CD4-positive, alpha-beta T cell treated with Interleukin-17A for 1 hour (primary cell): ENCODE measurements at regions not wholly inside any gene's neighbourhood (a gene's known extent, or its start where the extent isn't known, plus 50 kb on each side); places are given as distances from the start of the nearest gene placed in this dataset.

Experiments used
- DNase-seq: peaks from one replicate; pipeline ENCODE4 v3.0.0-alpha.2; 2020

GRCh38 chr14:98826618-98827017 is 445.4 kb downstream of the BCL11B start:
- DNase-seq = no peak

- no peak for DNase-seq
Observed at GRCh38 chr14:98834119-98834518, 437.9 kb downstream of the BCL11B start.

DNA sequence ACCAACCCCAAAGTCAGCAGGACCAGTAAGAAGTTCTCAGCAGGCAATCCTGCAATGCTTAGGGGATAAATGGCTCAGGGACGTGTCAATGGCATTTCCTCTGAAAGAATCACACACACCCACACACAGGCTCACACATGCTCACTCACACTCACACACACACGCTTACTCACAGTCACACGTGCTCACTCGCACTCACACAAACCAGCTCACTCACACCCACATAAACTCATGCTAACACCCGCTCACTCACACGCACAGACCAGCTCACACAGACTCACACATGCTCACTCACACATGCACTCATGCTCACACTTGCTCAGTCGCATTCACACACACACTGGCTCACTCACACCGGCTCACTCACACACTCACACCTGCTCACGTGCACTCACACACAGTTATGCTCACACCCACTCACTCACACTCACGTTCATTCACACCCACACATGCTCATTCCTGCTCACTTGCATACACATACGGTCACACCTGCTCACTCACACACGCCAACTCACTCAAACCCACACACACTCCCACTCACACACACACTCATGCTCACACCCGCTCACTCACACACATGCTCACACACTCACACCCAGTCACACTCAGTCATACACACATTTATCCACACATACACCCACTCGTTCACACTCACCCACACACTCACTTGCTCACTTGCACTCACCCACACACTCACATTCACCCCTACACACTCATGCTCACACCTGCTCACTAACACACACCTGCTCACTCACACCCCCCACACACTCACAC is 436.8 kb downstream of the BCL11B start:
- no peak for DNase-seq

GRCh38 chr14:98835825-98836100 is 436.2 kb downstream of the BCL11B start:
- no peak for DNase-seq

DNA sequence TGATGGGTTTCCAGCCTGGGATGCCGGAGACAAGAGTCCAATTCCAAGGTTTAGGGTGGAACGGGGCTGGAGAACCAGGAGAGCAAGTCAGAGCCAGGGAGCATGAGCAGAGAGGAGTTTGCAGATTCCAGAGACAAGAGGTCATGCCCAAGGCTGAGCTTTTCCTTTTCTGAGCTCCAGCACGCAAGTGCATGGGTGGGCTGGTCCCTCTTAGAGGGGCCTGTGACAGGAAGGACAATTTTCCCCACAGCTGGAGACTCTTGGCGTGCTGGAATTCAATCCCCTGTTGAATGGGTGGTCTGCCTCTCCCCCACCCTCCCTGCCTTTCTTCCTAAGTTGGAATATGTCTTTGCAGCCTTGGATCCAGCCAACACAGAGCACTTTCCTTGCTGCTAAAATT is 431.9 kb downstream of the BCL11B start:
- DNase-seq = no peak

- no peak for DNase-seq
Observed at GRCh38 chr14:98840511-98840910, 431.5 kb downstream of the BCL11B start.

GRCh38 chr14:98844456-98844855 is 427.5 kb downstream of the BCL11B start:
- DNase-seq = no peak

GRCh38 chr14:98847521-98848468 is 424.2 kb downstream of the BCL11B start:
- no peak for DNase-seq

GRCh38 chr14:98853063-98853729 is 418.8 kb downstream of the BCL11B start:
- no peak for DNase-seq

DNA sequence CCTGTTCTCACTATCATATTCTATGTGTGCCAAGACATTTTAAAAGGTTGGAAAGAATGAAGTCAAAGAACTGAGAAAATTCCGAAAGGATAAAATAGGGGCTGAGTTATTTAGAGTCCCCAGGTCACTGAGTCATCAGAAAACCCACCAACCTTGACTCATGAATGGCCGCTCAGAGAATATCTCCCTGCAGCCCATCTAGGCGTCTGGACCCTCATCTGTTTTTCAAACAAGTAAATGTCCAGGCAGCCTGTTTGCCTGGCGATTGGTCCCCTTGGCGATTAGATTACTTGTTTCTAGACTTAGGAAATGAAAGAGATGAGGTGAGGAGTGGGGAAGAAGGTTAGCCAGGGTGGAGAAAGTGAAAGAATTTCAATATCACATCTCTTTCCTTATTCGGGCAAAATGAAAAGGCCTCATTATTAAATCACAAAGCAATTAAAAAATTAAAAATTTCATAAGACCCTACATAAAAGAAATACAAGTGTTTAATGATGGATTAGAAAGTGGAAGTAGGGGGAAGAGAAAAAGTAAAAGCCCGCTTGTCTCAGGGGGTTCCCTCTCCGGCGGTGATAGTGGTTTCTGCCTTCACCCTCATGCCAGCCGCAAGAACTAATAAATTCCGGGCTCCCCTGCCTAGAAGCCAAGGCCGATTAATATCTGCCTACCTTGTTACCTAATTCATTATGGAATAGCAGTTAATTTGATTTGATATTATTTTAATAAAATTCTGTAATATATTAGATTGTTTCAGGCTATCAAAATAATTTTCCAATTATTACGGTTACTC is 415.9 kb downstream of the BCL11B start:
- DNase-seq = no peak

GRCh38 chr14:98858158-98858557 is 413.8 kb downstream of the BCL11B start:
- DNase-seq = no peak

DNA sequence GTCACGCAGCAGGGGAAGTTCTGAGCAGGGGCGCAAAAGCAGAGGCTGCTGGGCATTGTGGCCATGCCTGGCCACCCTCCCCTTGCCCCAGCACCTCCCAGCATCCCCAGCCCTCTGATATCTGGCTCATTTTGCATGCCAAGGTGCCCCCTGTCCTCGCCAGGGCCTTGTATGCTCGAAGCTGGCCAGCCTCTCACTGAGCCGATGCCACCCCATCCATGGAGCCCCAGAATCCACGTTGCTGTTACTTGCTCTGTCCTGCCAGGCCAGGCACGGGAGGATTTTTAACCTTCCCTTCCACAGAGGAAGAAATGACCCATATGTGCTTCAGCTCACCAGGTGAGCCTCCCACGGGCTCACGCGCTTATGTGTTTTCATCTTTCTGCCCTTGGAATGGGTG is 413.4 kb downstream of the BCL11B start:
- no peak for DNase-seq

DNA sequence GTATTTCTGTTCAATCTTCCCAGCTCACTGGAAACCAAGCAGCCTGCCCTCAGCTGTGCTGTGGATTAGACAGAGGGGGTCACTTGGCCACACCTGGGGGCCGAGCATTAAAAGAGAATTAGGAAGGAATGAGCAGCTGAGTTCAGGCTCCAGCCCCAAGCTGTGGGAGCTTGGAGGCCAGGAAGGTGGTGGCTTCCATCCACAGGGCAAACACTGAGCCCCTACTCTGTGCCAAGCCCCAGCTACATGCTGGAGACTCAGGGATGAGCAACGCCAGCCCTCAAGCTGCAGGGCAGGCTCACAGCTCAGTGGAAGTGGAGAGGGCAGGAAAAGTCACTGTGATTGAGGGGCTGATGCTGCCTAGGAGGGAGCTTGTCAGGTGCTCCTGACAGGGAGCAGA is 412.7 kb downstream of the BCL11B start:
- DNase-seq = no peak

DNA sequence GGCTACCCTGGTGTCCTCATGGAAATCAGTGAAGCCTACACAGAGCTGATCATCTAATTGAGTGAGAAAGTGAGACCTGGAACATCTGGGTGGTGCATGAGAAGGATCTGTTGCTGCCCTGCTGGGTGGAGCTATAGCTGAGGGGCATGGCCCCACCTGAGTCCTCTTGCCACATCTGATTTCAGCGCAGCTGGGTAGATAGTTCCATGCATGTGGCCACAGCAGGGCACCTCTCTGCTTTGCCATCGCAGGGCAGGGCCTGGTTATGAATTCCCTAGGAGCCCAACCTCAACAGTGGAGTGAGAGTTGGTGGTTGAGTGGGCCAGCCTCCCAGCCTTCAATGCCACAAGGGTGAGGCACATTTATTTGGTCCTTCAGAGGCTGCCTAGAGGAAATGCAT is 407.8 kb downstream of the BCL11B start:
- no peak for DNase-seq

DNA sequence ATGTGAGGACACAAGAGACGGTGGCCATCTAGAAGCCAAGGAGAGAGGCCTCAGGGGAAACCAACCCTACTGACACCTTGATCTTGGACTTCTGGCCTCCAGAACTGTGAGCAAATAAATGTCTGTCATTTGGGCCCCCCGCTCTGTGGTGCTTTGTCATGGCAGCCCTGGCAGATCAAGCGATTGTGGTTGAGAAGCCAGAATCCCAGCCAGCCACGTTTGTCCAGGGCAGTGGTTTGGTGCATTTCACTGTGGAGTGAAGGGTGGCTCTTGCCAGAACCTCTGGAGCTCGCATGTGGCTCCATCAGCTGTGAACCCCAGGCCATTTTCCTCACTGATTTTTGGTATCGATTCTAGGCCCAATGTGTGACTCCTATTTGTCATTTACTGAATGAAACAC is 404.9 kb downstream of the BCL11B start:
- DNase-seq = no peak

- no peak for DNase-seq
Observed at GRCh38 chr14:98867726-98868125, 404.3 kb downstream of the BCL11B start.

DNA sequence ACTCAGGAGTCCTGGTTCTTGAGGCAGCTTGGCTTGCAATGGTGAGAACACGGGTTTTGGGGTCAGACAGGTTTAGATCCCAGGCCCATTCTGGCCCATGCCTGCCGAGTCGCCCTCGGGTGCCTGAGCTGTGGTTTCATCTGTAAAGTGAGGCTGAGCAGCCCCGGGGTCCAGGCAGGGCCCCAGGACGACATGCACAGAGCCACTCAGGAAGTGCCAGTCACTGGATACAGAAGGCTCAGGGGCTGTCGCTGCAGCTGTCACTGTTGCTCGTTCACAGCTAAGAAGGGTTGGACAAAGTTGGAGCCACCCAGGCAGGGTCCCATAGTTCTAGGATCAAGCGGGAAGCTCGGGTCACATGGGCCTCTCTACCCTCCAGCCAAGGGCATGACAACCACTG is 403.1 kb downstream of the BCL11B start:
- DNase-seq = no peak

- no peak for DNase-seq
Observed at GRCh38 chr14:98871796-98872195, 400.2 kb downstream of the BCL11B start.

- DNase-seq = no peak
Observed at GRCh38 chr14:98877065-98877464, 394.9 kb downstream of the BCL11B start.

- no peak for DNase-seq
Observed at GRCh38 chr14:98878282-98878681, 393.7 kb downstream of the BCL11B start.

- no peak for DNase-seq
Observed at GRCh38 chr14:98886982-98887381, 385.0 kb downstream of the BCL11B start.

DNA sequence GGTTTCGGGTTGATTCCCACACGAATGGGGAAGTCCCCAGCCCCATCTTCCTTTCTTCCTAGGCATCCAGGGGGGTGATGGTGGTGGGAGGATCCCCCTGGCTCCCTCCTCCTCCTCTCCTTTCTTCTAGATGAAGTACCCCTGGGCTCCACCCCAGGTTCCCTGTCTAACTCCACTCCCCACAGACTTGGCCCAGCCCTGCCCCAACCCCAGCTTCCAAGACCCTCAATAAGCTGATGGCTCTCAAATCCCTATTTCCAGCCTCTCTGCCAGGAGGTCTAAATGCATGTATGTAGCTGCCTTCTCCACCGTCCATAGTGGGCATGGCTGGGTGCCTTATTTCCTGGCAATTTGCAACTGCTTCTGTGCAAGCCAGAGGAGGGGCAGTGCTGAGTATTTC is 383.7 kb downstream of the BCL11B start:
- DNase-seq = no peak
